Tibial nerve (tissue), 4 donors: ENCODE measurements at regions not wholly inside any gene's neighbourhood (a gene's known extent, or its start where the extent isn't known, plus 50 kb on each side); places are given as distances from the start of the nearest gene placed in this dataset.

Source experiments
- EP300 ChIP-seq, 2 donors: sonication (generic); formaldehyde crosslinking; IDR thresholded peaks; one replicate each; pipeline ENCODE4 v1.6.1; 2017; ENCODE audit warnings: antibody characterized with exemption in 2 of 2, mild to moderate bottlenecking in 1 of 2
- POLR2A ChIP-seq, 2 donors: fragments of 450-650 bp; IDR thresholded peaks; one replicate each; pipeline ENCODE4 v1.6.1; 2017; ENCODE audit warnings: antibody characterized with exemption in 2 of 2, mild to moderate bottlenecking in 2 of 2, moderate library complexity in 2 of 2
- TF ChIP-seq, protein P1 (sequence below), 5 experiments: fragments of 200-600 bp in 3 of 5; fragments of 450-650 bp in 2 of 5; sonication (generic) in 3 of 5; IDR thresholded peaks; one replicate each; pipeline ENCODE4 v1.5.1; 2016 to 2019; ENCODE audit warnings: antibody characterized with exemption in 5 of 5, mild to moderate bottlenecking in 3 of 5, moderate library complexity in 2 of 5

DNA sequence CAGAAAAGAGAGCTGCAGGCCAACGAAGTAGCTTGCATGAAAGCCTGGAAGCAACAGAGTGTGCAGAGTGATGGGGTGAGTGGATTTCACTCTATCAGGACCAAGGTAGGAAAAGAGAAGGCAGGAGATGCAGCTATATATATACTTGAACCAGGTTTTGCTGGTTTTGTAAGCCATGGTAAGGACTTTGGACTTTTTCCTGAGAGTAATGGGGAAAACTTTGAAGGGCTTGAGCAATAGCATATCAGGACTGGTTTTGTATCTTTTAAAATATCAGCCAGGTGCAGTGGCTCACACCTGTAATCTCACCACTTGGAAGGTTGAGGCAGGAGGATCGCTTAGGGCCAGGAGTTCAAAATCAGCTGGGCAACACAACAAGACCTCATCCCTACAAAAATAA, 120.6 kb upstream of the NRP1 start:
- TF ChIP-seq POLR2A (IDR thresholded peaks at IDR 0.05): no peak
- TF ChIP-seq, protein P1, sequence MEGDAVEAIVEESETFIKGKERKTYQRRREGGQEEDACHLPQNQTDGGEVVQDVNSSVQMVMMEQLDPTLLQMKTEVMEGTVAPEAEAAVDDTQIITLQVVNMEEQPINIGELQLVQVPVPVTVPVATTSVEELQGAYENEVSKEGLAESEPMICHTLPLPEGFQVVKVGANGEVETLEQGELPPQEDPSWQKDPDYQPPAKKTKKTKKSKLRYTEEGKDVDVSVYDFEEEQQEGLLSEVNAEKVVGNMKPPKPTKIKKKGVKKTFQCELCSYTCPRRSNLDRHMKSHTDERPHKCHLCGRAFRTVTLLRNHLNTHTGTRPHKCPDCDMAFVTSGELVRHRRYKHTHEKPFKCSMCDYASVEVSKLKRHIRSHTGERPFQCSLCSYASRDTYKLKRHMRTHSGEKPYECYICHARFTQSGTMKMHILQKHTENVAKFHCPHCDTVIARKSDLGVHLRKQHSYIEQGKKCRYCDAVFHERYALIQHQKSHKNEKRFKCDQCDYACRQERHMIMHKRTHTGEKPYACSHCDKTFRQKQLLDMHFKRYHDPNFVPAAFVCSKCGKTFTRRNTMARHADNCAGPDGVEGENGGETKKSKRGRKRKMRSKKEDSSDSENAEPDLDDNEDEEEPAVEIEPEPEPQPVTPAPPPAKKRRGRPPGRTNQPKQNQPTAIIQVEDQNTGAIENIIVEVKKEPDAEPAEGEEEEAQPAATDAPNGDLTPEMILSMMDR (IDR thresholded peaks at IDR 0.05): no peak
- TF ChIP-seq EP300 (IDR thresholded peaks at IDR 0.05): no peak
